Tibial artery (tissue), 4 donors: ENCODE measurements at regions not wholly inside any gene's neighbourhood (a gene's known extent, or its start where the extent isn't known, plus 50 kb on each side); places are given as distances from the start of the nearest gene placed in this dataset.

Experiments used
- DNase-seq, 2 donors: peaks; one replicate each; pipeline ENCODE4 v3.0.0-alpha.2; 2019
- H3K27ac ChIP-seq, 2 donors: fragments of 200-600 bp; sonication (generic) in 1 of 2; 1 replicate in 1 of 2; 2 replicates in 1 of 2; pipeline ENCODE4 v1.5.1; 2018 to 2019; ENCODE audit warnings: mild to moderate bottlenecking in 1 of 2
- H3K27me3 ChIP-seq, 2 donors: fragments of 200-600 bp; sonication (generic) in 1 of 2; one replicate each; pipeline versions ENCODE4 v1.5.1 to v1.6.0; 2016 to 2019
- H3K36me3 ChIP-seq, 3 donors: fragments of 200-600 bp; sonication (generic) in 2 of 3; one replicate each; pipeline ENCODE4 v1.5.1; 2016 to 2019; ENCODE audit warnings: mild to moderate bottlenecking in 2 of 3
- H3K4me1 ChIP-seq, 4 donors: fragments of 200-600 bp; sonication (generic) in 2 of 4; 1 replicate in 3 of 4; 2 replicates in 1 of 4; pipeline ENCODE4 v1.5.1; 2016 to 2019
- H3K4me3 ChIP-seq, 2 donors: fragments of 200-600 bp; sonication (generic) in 1 of 2; 1 replicate in 1 of 2; 2 replicates in 1 of 2; pipeline ENCODE4 v1.5.1; 2018 to 2019; ENCODE audit warnings: mild to moderate bottlenecking in 2 of 2
- H3K9me3 ChIP-seq, 3 donors: fragments of 200-600 bp; sonication (generic) in 1 of 3; one replicate each; pipeline ENCODE4 v1.5.1; 2016 to 2019
- intact Hi-C: fragments of 100-400 bp; cut with DNase I; formaldehyde crosslinking; loops from one replicate; pipeline ENCODE4 v1.15.0; 2023; ENCODE audit warnings: low total_unique reads
- TF ChIP-seq, protein P1 (sequence below), 2 experiments: fragments of 200-600 bp in 1 of 2; fragments of 450-650 bp in 1 of 2; IDR thresholded peaks; one replicate each; pipeline ENCODE4 v1.5.1; 2017 to 2019; ENCODE audit warnings: antibody characterized with exemption in 2 of 2, mild to moderate bottlenecking in 1 of 2, moderate library complexity in 1 of 2

DNA sequence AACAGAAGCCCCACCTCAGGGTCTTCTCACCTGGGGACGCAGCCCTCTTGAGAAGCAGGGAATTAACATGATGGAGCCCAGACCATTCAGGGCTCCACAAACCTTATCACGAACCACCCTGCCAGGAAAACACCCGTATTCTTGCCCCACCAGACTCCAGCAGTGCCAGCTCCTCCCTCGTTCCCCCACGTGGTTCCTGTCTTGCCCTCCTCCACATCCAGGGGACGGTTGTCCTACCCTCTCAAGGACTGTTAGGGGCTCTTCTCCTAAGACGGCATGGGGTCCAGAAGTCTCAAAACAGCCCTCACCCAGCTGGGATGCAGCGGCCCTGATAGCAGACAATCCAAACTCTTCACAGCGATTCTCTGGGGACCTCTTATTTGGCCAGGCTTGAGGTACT, 372.2 kb upstream of the HS6ST1 start:
- no peak for DNase-seq
- no peaks in the 10 kb centered on the region for H3K27me3 ChIP-seq
- no peak overlapping the region for H3K4me3 ChIP-seq
- intact Hi-C loops: no loop called here
- H3K27ac ChIP-seq: no peak overlapping the region
- peaks cover 0 to 16% (median 10%) of the 10 kb centered on the region in 4 donors for H3K4me1 ChIP-seq
- no peaks in the 10 kb centered on the region for H3K9me3 ChIP-seq
- no peaks in the 10 kb centered on the region for H3K36me3 ChIP-seq
- TF ChIP-seq, protein P1, sequence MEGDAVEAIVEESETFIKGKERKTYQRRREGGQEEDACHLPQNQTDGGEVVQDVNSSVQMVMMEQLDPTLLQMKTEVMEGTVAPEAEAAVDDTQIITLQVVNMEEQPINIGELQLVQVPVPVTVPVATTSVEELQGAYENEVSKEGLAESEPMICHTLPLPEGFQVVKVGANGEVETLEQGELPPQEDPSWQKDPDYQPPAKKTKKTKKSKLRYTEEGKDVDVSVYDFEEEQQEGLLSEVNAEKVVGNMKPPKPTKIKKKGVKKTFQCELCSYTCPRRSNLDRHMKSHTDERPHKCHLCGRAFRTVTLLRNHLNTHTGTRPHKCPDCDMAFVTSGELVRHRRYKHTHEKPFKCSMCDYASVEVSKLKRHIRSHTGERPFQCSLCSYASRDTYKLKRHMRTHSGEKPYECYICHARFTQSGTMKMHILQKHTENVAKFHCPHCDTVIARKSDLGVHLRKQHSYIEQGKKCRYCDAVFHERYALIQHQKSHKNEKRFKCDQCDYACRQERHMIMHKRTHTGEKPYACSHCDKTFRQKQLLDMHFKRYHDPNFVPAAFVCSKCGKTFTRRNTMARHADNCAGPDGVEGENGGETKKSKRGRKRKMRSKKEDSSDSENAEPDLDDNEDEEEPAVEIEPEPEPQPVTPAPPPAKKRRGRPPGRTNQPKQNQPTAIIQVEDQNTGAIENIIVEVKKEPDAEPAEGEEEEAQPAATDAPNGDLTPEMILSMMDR (IDR thresholded peaks at IDR 0.05): no peak

GRCh38 chr2:128691526-128691925, 372.9 kb upstream of the HS6ST1 start:
- H3K36me3 ChIP-seq: no peaks in the 10 kb centered on the region
- H3K27me3 ChIP-seq: no peaks in the 10 kb centered on the region
- H3K4me3 ChIP-seq: no peak overlapping the region
- peaks cover 0 to 16% (median 10%) of the 10 kb centered on the region in 4 donors for H3K4me1 ChIP-seq
- intact Hi-C loops: no loop called here
- H3K9me3 ChIP-seq: no peaks in the 10 kb centered on the region
- no peak overlapping the region for H3K27ac ChIP-seq
- TF ChIP-seq, protein P1 (IDR thresholded peaks at IDR 0.05): no peak
- DNase-seq: no peak

- TF ChIP-seq, protein P1 (IDR thresholded peaks at IDR 0.05): no peak
- H3K36me3 ChIP-seq: no peaks in the 10 kb centered on the region
- peak in 1 of 2 donors; percentile 40 for DNase-seq
Measured at GRCh38 chr2:128692895-128693742, 374.5 kb upstream of the HS6ST1 start.

DNA sequence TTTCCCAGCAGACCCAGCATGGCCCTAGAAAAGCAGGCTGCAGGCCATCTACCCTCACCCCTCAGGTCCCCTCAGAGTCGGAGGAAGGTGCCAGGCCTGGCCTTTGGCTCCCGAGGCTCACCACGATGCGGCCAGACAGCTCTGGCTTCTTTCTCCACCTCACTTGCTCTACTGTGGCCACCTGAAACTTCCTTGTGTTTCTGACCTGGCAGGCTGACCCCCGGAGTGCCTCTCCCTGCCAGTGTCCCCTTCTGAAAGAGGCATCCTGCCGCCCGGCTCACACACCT, 375.0 kb upstream of the HS6ST1 start:
- TF ChIP-seq, protein P1 (IDR thresholded peaks at IDR 0.05): no peak
- no peak overlapping the region for H3K4me3 ChIP-seq
- peak in 1 of 2 donors; percentile 12 for DNase-seq
- H3K4me1 ChIP-seq: peaks cover 0 to 16% (median 10%) of the 10 kb centered on the region in 4 donors
- intact Hi-C loops: no loop called here
- no peaks in the 10 kb centered on the region for H3K36me3 ChIP-seq
- H3K27ac ChIP-seq: peak overlapping the region in 1 of 2 donors; percentile 33
- H3K9me3 ChIP-seq: no peaks in the 10 kb centered on the region
- no peaks in the 10 kb centered on the region for H3K27me3 ChIP-seq

More at GRCh38 chr2:128692895-128693742, 374.5 kb upstream of the HS6ST1 start:
- H3K4me1 ChIP-seq: peaks cover 0 to 16% (median 10%) of the 10 kb centered on the region in 4 donors
- H3K9me3 ChIP-seq: no peaks in the 10 kb centered on the region
- intact Hi-C loops: no loop called here
- H3K27ac ChIP-seq: peak overlapping the region in 1 of 2 donors; percentile 33
- H3K27me3 ChIP-seq: no peaks in the 10 kb centered on the region
- no peak overlapping the region for H3K4me3 ChIP-seq

DNA sequence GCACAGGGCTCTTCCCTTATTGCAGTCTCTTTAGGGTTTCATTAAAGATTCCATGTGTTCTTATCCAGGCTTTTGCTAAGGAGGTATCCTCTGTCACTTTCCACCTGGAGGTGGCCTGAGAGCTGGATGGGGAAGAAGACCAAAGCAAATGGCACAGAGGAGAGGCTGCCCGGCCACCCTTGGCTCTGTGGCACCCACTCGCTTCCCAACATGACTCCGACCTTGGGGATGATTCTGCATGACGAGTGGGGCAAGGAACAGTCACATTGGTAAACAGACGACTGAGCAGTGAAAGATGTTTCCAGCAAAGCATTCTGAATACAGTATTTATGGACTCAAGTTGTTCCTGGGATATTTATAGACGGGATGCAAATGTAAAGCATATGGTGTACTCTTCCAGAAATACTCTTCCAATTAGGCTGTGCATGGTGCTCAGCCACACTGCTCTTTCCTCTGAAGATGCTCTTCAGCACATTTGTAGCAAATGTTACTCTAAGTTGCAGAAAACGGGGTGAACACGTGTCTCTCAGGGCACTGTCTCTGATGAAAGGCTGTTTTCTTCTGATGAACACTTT, 377.1 kb upstream of the HS6ST1 start:
- TF ChIP-seq, protein P1 (IDR thresholded peaks at IDR 0.05): no peak
- Histone ChIP-seq H3K36me3 (no peaks in the 10 kb centered on the region), H3K27ac (no peak overlapping the region), H3K4me1 (peaks cover 0 to 16% (median 10%) of the 10 kb centered on the region in 4 donors), H3K27me3 (no peaks in the 10 kb centered on the region), H3K9me3 (no peaks in the 10 kb centered on the region), H3K4me3 (no peak overlapping the region)
- intact Hi-C loops: no loop called here
- DNase-seq: peak in 1 of 2 donors; percentile 38
